ENCODE measurements at regions not wholly inside any gene's neighbourhood (a gene's known extent, or its start where the extent isn't known, plus 50 kb on each side); places are given as distances from the start of the nearest gene placed in this dataset.
"Not testable (repeated sequence)": the region's sequence is repeated elsewhere in the genome, so short reads cannot be mapped to it uniquely, and the experiment has no call there.

DNA sequence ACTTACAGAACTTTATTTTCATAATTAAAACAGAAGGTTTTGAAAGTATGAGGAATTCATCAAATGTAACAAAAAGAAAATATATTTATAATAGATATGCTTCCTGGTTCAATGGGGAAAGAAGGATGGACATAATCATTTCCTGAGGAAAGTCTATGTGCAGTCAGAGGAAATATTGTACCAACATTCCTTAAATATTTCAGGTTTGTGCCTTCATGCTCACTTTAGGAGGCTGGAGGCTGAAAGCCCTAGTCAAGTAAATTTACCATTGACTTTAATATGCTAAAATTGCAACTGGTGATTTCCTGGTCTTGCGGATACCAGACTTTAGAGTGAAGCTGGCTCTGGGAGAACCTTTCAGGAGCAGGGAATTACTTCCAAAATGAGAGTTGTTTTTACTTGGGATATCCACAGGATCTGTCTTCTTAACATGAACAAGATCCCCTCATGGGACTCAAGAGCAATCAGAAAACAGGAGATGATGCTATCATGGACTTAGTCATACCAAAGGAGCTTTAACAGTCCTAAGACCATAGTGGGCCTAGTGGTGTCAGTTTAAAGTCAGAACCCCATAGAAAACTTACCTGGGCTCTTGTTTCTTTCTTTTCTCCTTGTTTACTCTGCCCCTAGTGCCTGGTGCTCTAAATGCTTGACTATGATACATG lies 762.8 kb upstream of the GRAMD2B start:
- no peak for DNase-seq

DNA sequence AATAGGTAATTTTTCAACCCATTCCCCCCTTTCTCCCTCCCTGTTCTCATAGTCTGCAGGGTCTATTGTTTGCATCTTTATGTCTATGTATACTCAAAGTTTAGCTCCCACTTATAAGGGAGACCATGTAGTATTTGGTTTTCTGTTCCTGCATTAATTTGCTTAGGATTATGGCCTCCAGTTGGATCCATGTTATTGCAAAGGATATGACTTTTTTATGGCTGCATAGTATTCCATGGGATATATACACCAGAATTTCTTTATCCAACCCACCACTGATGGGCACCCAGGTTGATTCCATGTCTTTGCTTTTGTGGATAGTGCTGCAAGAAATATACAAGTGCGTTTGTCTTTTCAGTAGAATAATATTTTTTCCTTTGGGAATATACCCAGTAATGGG lies 761.6 kb upstream of the GRAMD2B start:
- DNase-seq, result no peak

DNA sequence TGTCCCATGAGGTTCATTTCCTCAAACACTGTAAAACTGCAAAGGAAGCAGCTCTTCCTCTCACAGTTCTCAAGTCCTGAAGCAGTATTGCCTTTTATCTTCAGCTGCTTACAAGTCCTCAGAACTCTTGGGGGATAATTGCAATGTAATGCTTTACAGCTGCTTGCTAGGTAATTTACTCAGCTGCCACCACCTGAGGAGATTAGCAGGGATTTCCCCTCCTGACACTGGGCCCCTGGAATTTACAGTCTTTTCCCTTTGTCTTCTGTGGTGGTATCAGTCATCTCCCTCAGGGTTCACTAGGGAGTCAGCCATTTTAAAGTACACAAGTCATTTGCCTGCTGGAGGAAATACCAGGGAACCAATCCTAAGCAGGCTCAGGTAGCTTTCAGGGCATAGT lies 754.3 kb upstream of the GRAMD2B start:
- DNase-seq, result peak; percentile 94

DNA sequence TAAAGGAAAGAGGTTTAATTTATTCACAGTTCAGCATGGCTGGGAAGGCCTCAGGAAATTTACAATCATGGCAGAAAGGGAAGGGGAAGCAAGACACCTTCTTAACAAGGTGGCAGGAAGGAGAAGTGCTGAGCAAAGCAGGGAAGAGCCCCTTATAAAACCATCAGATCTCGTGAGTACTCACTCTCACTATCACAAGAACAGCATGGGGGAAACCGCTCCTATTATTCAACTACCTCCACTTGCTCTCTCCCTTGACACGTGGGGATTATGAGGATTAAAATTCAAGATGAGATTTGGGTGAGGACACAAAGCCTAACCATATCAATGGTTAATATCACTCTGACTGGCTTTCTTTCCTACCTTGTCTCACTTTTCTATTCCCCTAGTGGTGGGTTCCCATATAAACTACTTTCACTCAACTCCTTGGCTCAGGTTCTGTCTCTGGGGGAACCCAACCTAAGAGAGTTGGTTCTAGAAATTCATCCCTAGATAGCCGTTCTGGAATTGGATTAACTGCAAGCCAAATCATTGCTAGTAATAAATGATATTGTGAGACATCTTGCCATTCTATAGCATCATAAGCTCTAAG lies 749.8 kb upstream of the GRAMD2B start:
- no peak for DNase-seq

DNA sequence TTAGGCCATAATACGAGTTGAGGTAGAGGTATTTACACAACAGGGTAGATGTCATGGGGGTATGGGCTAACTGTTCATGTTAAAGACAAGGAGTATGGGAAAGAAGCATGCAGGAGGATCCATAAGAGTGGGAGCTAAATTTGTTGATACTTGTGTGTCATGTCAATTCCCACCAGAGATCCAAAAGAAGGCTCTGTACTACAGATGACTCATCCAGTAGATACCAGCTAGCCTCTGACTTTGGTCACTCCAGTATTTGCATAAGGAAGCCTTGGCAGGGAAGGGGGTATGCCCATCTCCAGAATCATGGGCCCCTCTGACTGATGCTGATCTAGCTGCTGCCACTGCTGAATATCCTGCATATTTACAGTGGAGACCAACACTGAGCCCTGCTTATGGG lies 743.7 kb upstream of the GRAMD2B start:
- no peak for DNase-seq

DNA sequence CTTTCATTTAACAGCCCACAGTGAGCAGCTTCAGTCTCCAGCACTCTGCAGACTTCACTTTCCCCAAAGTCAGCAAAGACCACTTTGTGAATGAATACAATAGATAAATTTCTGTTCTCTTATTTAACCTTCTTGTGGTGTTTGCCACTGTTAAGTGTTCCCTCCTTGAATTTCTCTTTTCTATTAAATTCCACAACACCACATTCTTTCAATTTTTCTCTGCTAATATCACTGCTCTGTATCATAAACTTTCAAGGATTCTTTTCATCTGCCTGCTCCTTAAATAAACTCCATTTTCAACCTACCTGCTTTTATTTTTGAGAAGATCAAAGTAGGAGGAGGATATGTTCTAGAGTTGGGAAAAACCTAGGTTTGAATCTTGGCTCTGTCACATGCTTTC lies 739.5 kb upstream of the GRAMD2B start:
- DNase-seq, result no peak

DNA sequence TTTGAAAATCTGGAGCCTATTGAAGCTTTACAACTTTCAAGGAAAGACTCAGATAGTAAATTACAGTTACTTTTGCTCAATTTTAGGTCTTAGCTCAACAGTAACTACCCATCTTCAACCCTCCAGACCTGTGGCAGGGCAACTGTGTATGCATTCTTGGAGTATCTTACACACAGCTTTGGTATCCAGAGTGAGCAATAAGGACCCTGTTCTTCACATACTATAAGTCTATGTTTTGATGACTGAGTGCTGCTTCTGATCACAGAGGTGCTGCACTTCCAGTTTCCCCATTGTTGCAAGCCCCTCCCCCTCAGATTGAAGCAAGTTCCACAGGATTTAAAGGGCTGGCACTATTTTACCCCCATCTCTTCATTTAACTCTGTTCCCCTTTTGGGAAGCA lies 737.4 kb upstream of the GRAMD2B start:
- DNase-seq, result no peak

DNA sequence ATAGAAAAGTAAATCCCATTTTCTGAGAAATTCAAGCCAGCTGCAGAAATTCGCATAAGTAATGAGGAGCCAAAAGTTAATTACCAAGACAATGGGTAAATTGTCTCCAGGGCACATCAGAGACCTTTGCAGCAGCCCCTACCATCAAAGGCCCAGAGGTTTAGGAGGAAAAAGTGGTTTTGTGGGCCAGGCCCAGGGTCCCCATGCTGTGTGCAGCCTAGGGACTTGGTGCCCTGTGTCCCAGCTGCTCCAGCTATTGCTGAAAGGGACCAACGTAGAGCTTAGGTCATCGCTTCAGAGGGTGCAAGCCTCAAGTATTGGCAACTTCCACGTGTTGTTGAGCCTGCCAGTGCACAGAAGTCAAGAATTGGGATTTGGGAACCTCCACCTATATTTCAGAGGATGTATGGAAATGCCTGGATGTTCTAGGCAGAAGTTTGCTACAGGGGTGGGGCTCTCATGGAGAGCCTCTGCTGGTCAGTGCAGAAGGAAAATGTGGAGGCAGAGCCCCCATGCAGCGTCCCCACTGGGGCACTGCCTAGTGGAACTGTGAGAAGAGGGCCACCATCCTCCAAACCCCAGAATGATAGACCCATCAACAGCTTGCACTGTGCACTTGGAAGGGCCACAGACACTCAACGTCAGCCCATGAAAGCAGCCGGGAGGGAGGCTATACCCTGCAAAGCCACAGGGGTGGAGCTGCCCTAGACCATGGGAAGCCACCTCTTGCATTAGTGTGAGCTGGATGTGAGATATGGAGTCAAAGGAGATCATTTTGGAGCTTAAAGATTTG lies 731.3 kb upstream of the GRAMD2B start:
- DNase-seq, result not testable (repeated sequence)

DNA sequence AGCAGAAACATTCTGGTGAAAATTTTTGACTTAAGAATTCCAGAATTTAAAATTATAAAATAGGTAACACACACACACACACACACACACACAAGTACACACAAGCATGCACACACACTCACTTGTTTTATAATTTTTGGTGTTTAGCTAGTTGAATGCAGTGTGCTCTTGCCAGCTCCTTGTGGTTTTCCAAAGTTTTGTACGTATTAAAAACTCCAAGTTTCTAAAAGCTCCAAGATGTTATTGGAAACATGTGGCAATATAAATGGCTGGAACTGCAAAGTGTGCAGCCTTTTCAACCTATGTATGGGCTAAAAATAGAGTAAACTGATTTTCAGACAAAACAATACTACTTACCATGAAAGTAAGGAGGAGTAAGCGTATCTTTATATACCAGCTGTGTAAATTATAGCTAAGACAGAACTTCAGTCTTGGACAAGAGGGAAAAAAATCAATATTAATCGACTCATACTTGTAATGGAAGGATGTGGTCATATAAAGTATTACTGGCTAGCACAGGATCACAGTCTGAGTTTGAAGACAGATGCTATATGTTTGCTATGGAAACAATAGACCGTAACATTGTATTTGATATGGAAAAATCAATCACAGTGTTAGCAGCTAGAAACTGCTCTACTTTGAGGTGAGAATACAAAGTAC lies 727.1 kb upstream of the GRAMD2B start:
- DNase-seq, result no peak

DNA sequence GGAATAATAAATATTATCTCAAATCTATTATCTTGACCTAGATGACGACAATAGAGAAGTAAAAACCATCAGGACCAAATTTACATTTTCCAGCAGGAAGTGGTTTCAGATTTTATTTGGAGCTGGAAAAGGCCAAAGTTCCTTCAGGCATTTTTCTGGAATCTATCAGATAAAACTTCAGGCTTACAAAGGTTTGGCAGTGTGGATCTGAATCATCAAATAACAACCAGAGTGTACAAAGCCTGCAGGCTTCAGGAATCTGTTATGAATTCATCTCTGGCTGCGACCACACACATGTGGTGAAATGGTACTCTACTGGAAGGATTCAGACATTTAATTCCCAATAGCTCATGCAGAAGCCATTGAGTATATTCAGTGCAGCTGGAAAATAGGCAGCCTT lies 726.4 kb upstream of the GRAMD2B start:
- no peak for DNase-seq

DNA sequence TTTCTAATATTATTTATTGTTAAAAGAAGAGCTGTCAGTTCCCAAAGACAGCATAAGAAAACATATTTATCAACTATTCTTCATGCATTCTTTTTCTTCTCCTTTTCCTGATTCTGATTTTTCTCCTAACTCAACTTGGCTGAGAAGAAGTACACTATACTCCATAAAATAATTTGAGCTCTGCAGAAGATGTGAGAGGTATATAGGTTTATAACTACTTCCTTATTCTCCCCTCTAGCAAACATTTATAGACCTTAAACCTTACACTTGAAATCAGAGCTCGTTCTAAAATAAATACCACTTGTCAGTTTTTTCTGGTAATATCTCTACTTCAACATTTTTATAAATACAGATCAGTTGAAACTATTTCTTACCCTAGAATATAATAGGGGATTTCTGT lies 724.8 kb upstream of the GRAMD2B start:
- DNase-seq, result no peak

DNA sequence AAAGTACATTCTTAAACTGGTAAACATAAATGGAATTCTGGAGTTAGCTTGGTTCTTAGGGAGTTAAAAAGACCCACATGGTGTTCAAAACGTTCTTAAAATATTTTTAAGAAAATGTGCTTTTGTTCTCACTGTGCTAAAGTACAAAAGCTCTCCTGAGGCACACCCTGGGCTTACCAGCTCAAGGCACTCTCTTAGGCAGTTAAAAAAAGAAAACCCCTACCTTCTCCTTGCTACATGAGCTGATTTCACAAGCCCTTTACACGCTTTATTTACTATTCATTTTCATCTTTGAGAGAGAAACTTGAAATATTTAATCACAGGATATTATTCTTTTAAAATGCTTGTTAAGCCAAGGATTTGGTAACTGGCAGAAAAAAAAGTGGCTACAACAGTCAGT lies 723.3 kb upstream of the GRAMD2B start:
- DNase-seq, result no peak

DNA sequence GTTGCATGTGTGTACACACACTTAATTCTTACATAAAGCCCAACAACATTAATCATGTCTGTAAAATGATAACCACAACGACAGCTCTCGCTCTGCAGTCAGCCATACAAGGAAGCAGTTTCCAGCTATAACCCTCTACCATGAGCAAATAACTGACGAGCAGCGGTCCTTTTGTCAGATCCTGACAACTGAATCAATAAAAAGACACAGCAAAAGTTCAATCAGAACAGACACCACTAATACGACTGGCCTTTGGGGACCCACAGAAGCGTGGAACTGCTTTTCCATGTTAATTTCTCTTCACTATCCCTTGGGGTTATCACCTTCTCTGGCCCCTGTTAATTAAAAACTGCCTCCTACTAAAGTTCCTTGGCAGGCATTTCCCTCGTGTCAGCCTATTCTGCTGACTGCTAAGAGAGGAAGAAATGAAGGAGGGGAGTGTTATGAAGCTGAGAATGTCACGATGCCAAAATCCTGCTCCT lies 722.8 kb upstream of the GRAMD2B start:
- DNase-seq, result no peak

DNA sequence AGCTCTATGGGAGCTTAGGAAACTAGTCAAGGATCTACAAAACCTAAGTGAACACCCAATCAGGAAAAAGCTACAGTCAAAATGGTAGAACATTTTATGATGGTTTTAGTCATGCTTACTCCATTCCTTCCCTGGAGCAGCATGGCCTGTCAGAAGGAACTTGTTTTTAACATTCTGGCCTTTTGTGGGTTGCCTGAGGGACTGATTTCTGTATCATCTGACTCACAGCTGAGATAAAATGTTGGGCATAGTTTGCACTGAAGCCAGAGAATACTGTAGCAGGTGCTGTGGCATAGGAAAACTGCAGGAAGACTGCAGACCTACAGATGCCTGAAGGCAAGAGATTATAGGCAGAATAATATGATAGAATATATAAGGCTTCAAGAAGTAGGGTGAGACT lies 719.6 kb upstream of the GRAMD2B start:
- DNase-seq, result no peak

DNA sequence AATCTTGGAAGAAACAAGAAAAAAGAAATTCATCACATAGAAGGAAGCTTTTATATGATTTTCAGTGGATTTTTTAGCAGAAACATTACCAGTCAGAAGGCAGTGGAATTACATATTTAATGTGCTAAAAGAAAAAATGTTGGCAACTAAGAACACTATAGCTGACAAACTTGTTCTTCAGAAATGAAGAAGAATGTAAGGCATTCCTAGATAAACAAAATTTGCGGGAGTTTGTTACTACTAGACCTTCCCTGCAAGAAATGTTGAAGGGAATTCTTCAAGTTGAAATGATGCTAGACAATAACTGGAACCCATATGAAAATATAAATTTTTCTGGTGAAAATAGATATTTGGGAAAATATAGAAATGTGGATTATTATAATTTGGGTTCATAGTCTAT lies 718.3 kb upstream of the GRAMD2B start:
- no peak for DNase-seq

DNA sequence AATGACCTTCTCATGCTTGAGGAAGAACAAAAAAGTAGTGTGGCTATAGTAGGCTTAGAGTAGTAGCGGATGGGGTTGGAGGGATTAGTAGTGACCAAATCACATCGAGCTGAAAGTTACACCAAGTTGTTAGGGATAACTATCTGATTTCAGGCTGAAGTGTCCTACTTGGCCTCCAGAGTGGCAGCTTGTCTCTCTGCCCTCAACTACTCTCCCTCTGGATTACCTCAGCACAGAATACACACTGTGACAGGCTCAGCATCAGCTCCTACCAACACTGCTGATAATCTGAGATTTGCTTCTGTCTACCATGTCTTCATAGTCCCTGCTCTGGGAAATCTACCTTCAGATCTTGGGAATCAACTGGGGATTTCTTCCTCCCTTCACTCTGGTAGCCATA lies 714.6 kb upstream of the GRAMD2B start:
- DNase-seq, result no peak

DNA sequence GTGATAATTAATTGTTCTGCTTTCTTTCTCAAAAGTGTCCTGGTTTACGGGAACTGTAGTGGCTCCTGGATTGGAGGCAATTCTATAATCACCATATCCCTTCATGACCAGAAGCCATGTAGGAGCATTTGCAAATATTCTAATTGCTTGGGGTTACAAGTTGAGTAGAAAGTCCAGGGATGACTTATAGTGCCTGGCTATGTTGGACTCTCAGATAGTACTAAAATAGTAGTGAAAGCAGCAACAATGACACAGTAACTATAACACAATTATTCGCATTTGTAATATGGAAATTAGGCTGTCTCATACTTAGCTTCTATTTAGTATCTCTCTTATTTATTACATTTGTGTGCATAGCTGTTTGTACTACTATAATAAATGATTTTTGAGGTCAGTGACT lies 712.5 kb upstream of the GRAMD2B start:
- DNase-seq, result no peak

DNA sequence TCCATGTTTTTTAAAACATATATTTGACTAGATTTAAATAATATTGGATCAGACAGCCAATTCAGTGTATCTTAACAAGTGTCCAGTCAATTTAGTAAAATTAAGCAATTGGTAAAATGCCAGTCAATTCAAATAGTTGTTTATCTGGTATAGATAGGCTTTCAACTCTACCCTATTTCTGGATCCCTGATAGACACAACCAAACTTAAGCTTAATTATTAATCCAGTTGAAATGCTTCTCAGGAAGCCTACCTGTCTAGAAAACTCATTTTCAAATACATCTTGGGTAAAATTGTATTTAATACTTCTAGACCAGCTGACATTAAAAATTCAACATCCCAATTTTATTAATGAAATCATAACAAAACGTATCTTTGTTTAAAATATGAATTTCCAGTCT lies 710.8 kb upstream of the GRAMD2B start:
- no peak for DNase-seq

DNA sequence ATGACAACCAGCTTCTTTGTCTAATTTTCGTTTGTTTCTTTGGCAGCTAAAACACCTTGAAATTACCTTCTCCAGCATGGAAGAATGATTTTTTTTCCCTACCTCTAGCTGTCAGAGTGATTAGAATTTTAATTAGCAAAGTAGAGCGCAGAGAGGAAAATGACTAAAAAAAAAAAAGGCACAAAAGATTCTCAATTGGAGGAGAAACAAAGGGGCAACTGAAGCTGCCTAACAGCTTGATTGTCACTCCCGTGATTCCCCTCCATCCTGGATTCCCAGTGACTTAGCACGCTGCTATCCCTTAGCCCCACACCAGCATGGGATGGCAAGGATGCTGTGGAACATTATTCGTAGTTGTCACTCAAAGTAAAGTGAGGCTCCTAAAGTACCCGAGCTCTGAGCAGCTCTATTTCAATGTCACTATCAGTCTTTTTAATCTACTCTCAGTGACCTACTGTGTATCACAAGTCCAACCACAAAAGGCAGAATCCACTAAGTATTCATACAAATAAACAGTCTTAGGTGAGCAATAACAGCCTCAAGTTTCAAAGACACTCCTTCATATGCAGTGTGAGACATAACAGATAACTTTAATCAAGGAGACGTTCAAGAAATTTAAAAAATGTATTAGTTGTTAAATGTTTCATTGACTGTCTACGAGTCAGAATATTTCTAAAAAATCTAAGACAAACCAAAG lies 710.0 kb upstream of the GRAMD2B start:
- no peak for DNase-seq

DNA sequence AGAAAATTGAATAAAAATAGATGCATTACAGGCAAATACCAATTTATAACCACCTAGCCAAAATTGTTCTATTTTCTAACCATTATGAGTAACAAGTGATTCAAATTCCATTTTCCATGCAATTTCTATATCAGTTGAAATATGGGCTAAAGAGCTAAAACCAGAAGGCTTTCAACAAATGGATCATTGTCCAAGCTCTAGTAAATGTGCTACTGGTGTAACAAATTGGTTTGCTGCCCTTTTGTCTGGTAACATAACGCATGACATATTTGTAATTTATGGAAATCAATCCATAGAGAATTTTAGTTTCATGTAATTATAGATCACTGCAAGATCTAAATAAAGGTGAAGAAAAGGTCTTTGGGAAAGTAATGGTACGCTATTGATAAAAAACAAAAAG lies 708.0 kb upstream of the GRAMD2B start:
- DNase-seq, result no peak

DNA sequence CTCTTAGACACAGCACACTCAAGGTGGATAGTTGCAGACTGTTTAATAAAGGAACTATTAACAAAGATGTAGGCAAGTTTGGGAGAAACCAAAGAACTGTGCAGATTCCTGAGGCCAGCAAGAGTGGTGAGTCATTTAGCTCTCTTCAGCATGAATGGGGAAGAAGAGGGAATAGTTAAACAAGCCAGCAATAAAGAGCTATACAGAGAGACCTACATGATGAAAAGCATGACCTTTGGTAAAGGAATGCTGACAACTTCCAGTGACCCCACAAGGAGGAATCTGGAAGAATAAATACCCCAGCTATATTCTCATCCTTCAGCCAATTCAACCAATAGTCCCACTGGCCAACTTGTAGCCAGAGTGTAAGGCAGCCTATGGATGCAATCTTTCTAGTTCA lies 706.0 kb upstream of the GRAMD2B start:
- peak; percentile 70 for DNase-seq

DNA sequence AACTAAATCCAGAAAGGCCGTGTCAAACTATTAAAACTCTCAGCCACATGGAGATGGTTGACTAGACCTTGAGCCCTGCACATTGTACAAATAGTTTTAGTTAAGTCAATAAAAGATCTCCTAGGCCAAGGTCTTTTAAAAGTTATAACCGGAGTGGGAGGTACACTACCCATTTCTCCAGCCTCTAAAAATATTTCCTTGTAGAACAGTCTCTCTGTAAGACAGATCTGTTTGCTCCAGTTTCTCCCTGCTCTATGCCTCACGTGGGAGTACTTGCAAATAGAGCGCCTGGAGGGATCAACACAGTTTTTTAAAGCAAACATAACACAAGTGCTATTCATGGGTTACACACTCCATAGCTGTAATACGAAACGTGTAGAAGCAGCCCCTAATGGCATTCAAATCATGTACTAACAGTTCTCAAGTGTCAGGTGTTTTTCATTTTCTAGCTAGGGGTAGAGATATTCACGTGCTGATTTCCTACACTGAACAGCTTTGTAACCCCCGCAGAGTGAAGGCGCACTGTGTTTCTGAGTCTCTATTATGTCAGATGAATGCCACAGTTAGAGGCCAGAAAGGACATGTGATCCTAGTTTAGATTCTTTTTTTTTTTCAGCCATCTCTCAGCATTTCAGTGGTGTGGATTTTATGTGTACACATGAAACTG lies 703.4 kb upstream of the GRAMD2B start:
- DNase-seq, result peak; percentile 50

DNA sequence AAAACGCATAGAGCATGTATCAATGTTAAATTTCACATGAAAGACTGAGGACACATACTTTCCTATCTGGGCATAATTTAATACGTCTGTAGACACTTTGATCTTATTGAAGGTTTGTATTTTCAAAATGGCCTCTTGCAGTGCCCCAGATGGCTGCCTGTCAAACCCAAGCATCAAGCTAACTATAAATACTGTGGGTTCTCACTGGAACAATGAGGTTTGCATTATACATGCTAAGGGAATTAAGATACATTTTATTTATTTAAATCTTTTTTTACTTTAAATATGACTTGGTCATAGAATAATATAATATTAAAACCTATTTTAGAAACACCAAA lies 702.9 kb upstream of the GRAMD2B start:
- no peak for DNase-seq

Measured in islet precursor cell (in vitro differentiated cells).